Mesothelial cell of epicardium (in vitro differentiated cells): ENCODE measurements at regions not wholly inside any gene's neighbourhood (a gene's known extent, or its start where the extent isn't known, plus 50 kb on each side); places are given as distances from the start of the nearest gene placed in this dataset.

Experiments used
- DNase-seq, 2 experiments: peaks; one replicate each; pipeline ENCODE4 v3.0.0; 2021; ENCODE audit warnings: low spot score in 2 of 2; ENCODE audit not compliant: unreplicated experiment in 2 of 2
- H3K27ac Mint-ChIP-seq: 2 replicates; pipeline ENCODE4 v1.8.0; 2021; ENCODE audit warnings: mixed read lengths
- H3K27me3 Mint-ChIP-seq: 2 replicates; pipeline ENCODE4 v1.8.0; 2021; ENCODE audit warnings: low read depth, mixed read lengths
- H3K36me3 Mint-ChIP-seq: 2 replicates; pipeline ENCODE4 v1.8.0; 2021; ENCODE audit warnings: mixed read lengths
- H3K4me1 Mint-ChIP-seq: 2 replicates; pipeline ENCODE4 v1.8.0; 2021; ENCODE audit warnings: mixed read lengths
- H3K4me3 Mint-ChIP-seq: 2 replicates; pipeline ENCODE4 v1.8.0; 2021; ENCODE audit warnings: mild to moderate bottlenecking, moderate library complexity, mixed read lengths
- H3K9me3 Mint-ChIP-seq: 2 replicates; pipeline ENCODE4 v1.8.0; 2021; ENCODE audit warnings: mixed read lengths
- TF ChIP-seq, protein P1 (sequence below): fragments of 200-600 bp; sonication (generic); IDR thresholded peaks from one replicate; pipeline ENCODE4 v1.5.0; 2021; ENCODE audit warnings: antibody characterized with exemption; ENCODE audit not compliant: unreplicated experiment

DNA sequence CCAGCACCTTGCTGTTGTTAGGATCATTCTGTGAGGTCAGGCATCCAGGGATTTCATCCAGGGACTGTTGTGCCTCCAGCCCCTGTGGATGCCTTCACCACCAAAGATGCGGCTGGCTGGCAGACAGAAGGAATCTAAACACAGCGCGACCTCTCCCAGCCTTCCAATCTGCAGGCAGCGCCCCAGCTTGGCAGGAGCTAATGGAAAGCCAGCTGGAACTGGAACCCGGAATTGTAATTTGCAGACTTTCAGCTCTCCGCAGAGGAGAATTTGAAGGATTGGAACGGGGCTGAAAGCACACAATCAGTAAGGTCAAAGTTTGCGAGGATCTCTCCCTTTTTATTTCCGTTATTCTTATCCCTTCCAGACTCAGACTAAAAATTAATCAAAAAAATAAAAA, 127.8 kb downstream of the TRIB2 start:
- Mint-ChIP-seq H3K9me3 (peaks cover 9% of the 10 kb centered on the region), H3K27me3 (no peaks in the 10 kb centered on the region), H3K36me3 (no peaks in the 10 kb centered on the region), H3K27ac (no peak overlapping the region), H3K4me1 (peaks cover 2% of the 10 kb centered on the region), H3K4me3 (no peak overlapping the region)
- DNase-seq, result no peak
- TF ChIP-seq, protein P1, sequence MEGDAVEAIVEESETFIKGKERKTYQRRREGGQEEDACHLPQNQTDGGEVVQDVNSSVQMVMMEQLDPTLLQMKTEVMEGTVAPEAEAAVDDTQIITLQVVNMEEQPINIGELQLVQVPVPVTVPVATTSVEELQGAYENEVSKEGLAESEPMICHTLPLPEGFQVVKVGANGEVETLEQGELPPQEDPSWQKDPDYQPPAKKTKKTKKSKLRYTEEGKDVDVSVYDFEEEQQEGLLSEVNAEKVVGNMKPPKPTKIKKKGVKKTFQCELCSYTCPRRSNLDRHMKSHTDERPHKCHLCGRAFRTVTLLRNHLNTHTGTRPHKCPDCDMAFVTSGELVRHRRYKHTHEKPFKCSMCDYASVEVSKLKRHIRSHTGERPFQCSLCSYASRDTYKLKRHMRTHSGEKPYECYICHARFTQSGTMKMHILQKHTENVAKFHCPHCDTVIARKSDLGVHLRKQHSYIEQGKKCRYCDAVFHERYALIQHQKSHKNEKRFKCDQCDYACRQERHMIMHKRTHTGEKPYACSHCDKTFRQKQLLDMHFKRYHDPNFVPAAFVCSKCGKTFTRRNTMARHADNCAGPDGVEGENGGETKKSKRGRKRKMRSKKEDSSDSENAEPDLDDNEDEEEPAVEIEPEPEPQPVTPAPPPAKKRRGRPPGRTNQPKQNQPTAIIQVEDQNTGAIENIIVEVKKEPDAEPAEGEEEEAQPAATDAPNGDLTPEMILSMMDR, result no peak

DNA sequence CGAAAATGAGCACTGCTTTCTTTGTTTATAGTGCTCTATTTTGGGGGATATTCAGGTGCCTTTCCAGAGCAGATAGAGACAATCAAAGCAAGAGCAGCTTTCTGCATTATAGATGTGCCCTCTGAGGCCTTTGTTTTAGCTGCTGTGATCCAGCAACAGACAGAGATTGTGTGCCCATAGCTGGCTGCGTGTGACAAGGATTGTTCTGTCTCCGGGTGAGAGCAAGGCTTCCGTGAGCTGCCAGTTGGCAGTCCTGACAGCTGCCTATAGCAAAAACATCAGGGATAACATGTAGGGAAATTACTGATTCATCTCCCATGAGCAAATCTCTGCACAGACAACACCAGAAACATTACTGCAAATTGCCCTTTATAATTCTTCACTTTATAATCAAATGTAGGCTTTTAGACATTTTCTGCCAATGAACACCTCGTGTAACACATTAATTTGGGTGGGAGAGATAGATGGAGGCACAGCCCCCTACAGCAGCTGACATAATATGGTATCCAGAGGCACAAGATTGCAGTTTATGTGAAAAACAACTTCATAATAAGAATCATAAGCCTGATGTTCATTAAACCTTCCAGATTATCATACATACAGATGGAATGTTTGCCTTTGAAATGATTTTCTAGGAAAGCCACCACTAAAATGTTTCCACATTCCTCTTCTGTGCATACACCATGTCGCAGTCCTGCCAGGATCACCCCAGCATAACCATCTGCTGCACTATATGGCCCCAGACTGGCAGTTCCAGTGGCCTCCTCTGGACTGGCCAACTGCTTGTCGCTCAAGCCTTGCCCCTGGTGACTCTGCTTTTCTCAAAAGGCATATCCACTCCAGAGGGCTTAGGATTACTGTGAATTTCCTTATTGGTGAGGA, 131.2 kb downstream of the TRIB2 start:
- peaks cover 2% of the 10 kb centered on the region for H3K4me1 Mint-ChIP-seq
- peaks cover 8% of the 10 kb centered on the region for H3K9me3 Mint-ChIP-seq
- TF ChIP-seq, protein P1, result no peak
- DNase-seq, result no peak
- no peak overlapping the region for H3K27ac Mint-ChIP-seq
- no peaks in the 10 kb centered on the region for H3K36me3 Mint-ChIP-seq
- H3K4me3 Mint-ChIP-seq, result no peak overlapping the region
- H3K27me3 Mint-ChIP-seq, result no peaks in the 10 kb centered on the region

DNA sequence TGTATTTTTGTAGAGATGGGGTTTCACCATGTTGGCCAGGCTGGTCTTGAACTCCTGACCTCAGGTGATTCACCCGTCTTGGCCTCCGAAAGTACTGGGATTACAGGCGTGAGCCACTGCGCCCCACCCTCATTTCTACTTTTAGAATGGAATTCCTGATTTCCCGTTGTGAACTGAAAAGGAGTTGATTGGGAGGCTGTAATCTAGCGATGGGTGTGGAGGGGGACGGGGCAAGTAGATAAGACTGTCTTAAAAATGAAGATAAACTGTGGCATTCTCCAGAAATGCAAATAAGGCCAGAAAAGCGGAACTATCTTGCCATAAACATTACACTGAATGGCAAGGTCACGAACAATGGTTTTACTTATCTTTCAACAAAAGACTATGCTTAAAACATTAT, 135.4 kb downstream of the TRIB2 start:
- H3K27ac Mint-ChIP-seq, result no peak overlapping the region
- TF ChIP-seq, protein P1, result no peak
- no peak overlapping the region for H3K4me3 Mint-ChIP-seq
- DNase-seq, result no peak
- peaks cover 4% of the 10 kb centered on the region for H3K4me1 Mint-ChIP-seq
- no peaks in the 10 kb centered on the region for H3K27me3 Mint-ChIP-seq
- peaks cover 3% of the 10 kb centered on the region for H3K9me3 Mint-ChIP-seq
- H3K36me3 Mint-ChIP-seq, result no peaks in the 10 kb centered on the region

DNA sequence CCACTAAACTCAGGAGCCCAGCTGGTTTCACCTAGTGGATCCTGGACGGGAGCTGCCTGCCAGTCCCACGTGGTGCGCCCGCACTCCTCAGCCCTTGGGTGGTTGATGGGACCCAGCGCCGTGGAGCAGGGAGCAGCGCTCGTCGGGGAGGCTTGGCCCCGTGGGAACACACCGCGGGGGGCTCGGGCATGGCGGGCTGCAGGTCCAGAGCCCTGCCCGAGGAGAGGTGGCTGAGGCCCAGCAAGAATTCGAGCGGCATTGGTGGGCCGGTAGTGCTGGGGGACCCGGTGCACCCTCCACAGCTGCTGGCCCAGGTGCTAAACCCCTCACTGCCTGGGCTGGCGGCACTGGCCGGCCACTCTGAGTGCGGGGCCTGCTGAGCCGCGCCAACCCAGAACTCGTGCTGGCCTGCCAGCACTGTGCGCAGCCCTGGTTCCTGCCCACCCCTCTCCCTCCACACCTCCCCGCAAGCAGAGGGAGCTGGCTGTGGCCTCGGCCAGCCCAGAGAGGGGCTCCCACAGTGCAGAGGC, 137.3 kb downstream of the TRIB2 start:
- DNase-seq, result no peak
- no peak overlapping the region for H3K27ac Mint-ChIP-seq
- H3K4me3 Mint-ChIP-seq, result no peak overlapping the region
- H3K27me3 Mint-ChIP-seq, result no peaks in the 10 kb centered on the region
- H3K9me3 Mint-ChIP-seq, result peaks cover 4% of the 10 kb centered on the region
- H3K4me1 Mint-ChIP-seq, result peaks cover 4% of the 10 kb centered on the region
- no peaks in the 10 kb centered on the region for H3K36me3 Mint-ChIP-seq
- TF ChIP-seq, protein P1, result no peak

DNA sequence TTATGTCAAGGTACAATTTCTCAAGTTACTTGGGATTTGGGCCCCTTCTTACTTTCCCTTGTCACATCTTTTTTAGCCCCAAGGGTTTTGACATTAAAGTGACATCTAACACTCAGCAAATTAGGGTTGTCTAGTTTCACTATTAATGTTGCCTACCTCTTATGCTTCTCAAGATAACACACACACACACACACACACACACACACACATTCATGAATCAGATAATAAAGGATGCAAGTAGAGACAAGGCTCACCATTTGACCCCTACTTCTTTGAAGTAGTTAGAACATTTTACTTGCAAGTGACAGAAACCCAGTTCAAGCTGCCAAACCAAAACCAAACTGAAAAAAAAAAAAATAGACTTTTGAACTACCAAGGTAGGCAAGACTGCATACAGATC, 138.8 kb downstream of the TRIB2 start:
- Mint-ChIP-seq H3K27ac (no peak overlapping the region), H3K36me3 (no peaks in the 10 kb centered on the region), H3K4me3 (no peak overlapping the region), H3K27me3 (no peaks in the 10 kb centered on the region), H3K4me1 (peaks cover 4% of the 10 kb centered on the region), H3K9me3 (peaks cover 16% of the 10 kb centered on the region)
- DNase-seq, result no peak
- TF ChIP-seq, protein P1, result no peak
